WERI-Rb-1 (cell line): ENCODE measurements at regions not wholly inside any gene's neighbourhood (a gene's known extent, or its start where the extent isn't known, plus 50 kb on each side); places are given as distances from the start of the nearest gene placed in this dataset.

Experiments used
- DNase-seq: peaks from one replicate; pipeline ENCODE4 v3.0.0-alpha.2; 2020
- H3K27ac ChIP-seq: fragments of 250-450 bp; sonication (Bioruptor Pico); 2 replicates; pipeline ENCODE4 v1.5.1; 2020; ENCODE audit warnings: mild to moderate bottlenecking, moderate library complexity
- H3K27me3 ChIP-seq: fragments of 250-450 bp; sonication (Bioruptor Pico); 2 replicates; pipeline ENCODE4 v1.5.1; 2021; ENCODE audit warnings: mild to moderate bottlenecking, low read depth, moderate library complexity; ENCODE audit not compliant: insufficient read depth, severe bottlenecking
- H3K36me3 ChIP-seq: fragments of 250-450 bp; sonication (Bioruptor Pico); 2 replicates; pipeline ENCODE4 v1.5.1; 2020; ENCODE audit warnings: mild to moderate bottlenecking, moderate library complexity
- H3K4me3 ChIP-seq: 2 replicates; pipeline ENCODE4 v1.5.1; 2011; ENCODE audit warnings: low read depth, mild to moderate bottlenecking, control low read depth, low read length
- H3K9me3 ChIP-seq: fragments of 250-450 bp; sonication (Bioruptor Pico); 2 replicates; pipeline ENCODE4 v1.5.1; 2021; ENCODE audit warnings: mild to moderate bottlenecking, moderate library complexity; ENCODE audit not compliant: severe bottlenecking
- CTCF ChIP-seq: IDR thresholded peaks from 2 replicates; pipeline ENCODE4 v1.5.1; 2011; ENCODE audit warnings: low read depth, mild to moderate bottlenecking, control low read depth, inconsistent platforms, low read length

- H3K27ac ChIP-seq, result no peak overlapping the region
- no peak overlapping the region for H3K4me3 ChIP-seq
- H3K36me3 ChIP-seq, result no peaks in the 10 kb centered on the region
- peaks cover 61% of the 10 kb centered on the region for H3K27me3 ChIP-seq
- no peak for TF ChIP-seq CTCF
- DNase-seq, result no peak
- H3K9me3 ChIP-seq, result no peaks in the 10 kb centered on the region
Measured at GRCh38 chr9:68625559-68625958, 79.5 kb upstream of the PIP5K1B start.

GRCh38 chr9:68626526-68626925, 78.5 kb upstream of the PIP5K1B start:
- Histone ChIP-seq H3K4me3 (no peak overlapping the region), H3K36me3 (no peaks in the 10 kb centered on the region), H3K27ac (no peak overlapping the region), H3K27me3 (peaks cover 69% of the 10 kb centered on the region), H3K9me3 (no peaks in the 10 kb centered on the region)
- no peak for TF ChIP-seq CTCF
- DNase-seq, result no peak

GRCh38 chr9:68627104-68627503, 77.9 kb upstream of the PIP5K1B start:
- no peak for TF ChIP-seq CTCF
- no peak overlapping the region for H3K4me3 ChIP-seq
- no peaks in the 10 kb centered on the region for H3K36me3 ChIP-seq
- H3K9me3 ChIP-seq, result no peaks in the 10 kb centered on the region
- peaks cover 72% of the 10 kb centered on the region for H3K27me3 ChIP-seq
- H3K27ac ChIP-seq, result no peak overlapping the region
- DNase-seq, result no peak

- no peak for TF ChIP-seq CTCF
- H3K4me3 ChIP-seq, result no peak overlapping the region
- no peaks in the 10 kb centered on the region for H3K36me3 ChIP-seq
- no peaks in the 10 kb centered on the region for H3K9me3 ChIP-seq
- H3K27ac ChIP-seq, result no peak overlapping the region
- peaks cover 70% of the 10 kb centered on the region for H3K27me3 ChIP-seq
- DNase-seq, result no peak
Measured at GRCh38 chr9:68627594-68627993, 77.4 kb upstream of the PIP5K1B start.

GRCh38 chr9:68629042-68629441, 76.0 kb upstream of the PIP5K1B start:
- Histone ChIP-seq H3K27ac (no peak overlapping the region), H3K4me3 (no peak overlapping the region), H3K36me3 (no peaks in the 10 kb centered on the region), H3K9me3 (no peaks in the 10 kb centered on the region), H3K27me3 (peaks cover 70% of the 10 kb centered on the region)
- no peak for TF ChIP-seq CTCF
- no peak for DNase-seq

GRCh38 chr9:68631811-68632210, 73.2 kb upstream of the PIP5K1B start:
- peaks cover 75% of the 10 kb centered on the region for H3K27me3 ChIP-seq

More at GRCh38 chr9:68631811-68632210, 73.2 kb upstream of the PIP5K1B start:
- Histone ChIP-seq H3K27ac (no peak overlapping the region), H3K9me3 (no peaks in the 10 kb centered on the region), H3K36me3 (no peaks in the 10 kb centered on the region), H3K4me3 (no peak overlapping the region)
- TF ChIP-seq CTCF, result no peak
- DNase-seq, result no peak
